ENCODE measurements at regions not wholly inside any gene's neighbourhood (a gene's known extent, or its start where the extent isn't known, plus 50 kb on each side); places are given as distances from the start of the nearest gene placed in this dataset.
A peak's percentile ranks its signal among the peaks of the same experiment; 100 is the strongest.

DNA sequence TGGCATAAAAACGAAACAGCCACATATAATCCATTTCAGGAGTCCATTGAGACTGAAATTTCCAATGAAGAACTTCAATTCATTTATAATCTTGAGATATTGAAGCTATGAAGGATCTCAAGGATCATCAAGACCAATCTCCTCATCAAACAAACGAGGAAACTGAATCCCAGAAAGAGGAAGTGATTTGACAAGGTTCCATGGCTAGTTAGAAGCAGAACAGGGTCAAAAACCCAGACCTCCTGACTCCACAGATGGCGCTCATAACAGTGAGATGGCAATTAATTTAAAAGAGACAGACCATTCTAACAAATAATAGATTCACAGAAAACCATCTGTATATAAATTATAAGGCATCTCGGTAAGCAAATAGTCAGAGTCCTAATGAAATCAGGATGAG, 229.7 kb downstream of the KCTD12 start:
- no peak overlapping the region for H3K27ac ChIP-seq (replicated peaks)
- H3K4me3 ChIP-seq (replicated peaks; ENCODE audit: insufficient read depth, low read length): no peak overlapping the region
- H3K27me3 ChIP-seq (ENCODE audit: insufficient read depth, poor library complexity, severe bottlenecking): no peaks in the 10 kb centered on the region
- TF ChIP-seq, protein P1, sequence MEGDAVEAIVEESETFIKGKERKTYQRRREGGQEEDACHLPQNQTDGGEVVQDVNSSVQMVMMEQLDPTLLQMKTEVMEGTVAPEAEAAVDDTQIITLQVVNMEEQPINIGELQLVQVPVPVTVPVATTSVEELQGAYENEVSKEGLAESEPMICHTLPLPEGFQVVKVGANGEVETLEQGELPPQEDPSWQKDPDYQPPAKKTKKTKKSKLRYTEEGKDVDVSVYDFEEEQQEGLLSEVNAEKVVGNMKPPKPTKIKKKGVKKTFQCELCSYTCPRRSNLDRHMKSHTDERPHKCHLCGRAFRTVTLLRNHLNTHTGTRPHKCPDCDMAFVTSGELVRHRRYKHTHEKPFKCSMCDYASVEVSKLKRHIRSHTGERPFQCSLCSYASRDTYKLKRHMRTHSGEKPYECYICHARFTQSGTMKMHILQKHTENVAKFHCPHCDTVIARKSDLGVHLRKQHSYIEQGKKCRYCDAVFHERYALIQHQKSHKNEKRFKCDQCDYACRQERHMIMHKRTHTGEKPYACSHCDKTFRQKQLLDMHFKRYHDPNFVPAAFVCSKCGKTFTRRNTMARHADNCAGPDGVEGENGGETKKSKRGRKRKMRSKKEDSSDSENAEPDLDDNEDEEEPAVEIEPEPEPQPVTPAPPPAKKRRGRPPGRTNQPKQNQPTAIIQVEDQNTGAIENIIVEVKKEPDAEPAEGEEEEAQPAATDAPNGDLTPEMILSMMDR (IDR thresholded peaks at IDR 0.05; ENCODE audit: insufficient read depth, low read length): no peak
- TF ChIP-seq SPI1 (IDR thresholded peaks at IDR 0.05; ENCODE audit: borderline replicate concordance, low read depth) (peak; percentile 98), POLR2AphosphoS5 (IDR thresholded peaks at IDR 0.05; ENCODE audit: low read depth) (no peak)
- TF ChIP-seq, protein P2, sequence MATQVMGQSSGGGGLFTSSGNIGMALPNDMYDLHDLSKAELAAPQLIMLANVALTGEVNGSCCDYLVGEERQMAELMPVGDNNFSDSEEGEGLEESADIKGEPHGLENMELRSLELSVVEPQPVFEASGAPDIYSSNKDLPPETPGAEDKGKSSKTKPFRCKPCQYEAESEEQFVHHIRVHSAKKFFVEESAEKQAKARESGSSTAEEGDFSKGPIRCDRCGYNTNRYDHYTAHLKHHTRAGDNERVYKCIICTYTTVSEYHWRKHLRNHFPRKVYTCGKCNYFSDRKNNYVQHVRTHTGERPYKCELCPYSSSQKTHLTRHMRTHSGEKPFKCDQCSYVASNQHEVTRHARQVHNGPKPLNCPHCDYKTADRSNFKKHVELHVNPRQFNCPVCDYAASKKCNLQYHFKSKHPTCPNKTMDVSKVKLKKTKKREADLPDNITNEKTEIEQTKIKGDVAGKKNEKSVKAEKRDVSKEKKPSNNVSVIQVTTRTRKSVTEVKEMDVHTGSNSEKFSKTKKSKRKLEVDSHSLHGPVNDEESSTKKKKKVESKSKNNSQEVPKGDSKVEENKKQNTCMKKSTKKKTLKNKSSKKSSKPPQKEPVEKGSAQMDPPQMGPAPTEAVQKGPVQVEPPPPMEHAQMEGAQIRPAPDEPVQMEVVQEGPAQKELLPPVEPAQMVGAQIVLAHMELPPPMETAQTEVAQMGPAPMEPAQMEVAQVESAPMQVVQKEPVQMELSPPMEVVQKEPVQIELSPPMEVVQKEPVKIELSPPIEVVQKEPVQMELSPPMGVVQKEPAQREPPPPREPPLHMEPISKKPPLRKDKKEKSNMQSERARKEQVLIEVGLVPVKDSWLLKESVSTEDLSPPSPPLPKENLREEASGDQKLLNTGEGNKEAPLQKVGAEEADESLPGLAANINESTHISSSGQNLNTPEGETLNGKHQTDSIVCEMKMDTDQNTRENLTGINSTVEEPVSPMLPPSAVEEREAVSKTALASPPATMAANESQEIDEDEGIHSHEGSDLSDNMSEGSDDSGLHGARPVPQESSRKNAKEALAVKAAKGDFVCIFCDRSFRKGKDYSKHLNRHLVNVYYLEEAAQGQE (IDR thresholded peaks at IDR 0.05; ENCODE audit: insufficient replicate concordance, low read depth): no peak
- DNase-seq (ENCODE audit: low read depth in 1 of 2, low spot score in 1 of 2): peak in 1 of 2 experiments; percentile 43

DNA sequence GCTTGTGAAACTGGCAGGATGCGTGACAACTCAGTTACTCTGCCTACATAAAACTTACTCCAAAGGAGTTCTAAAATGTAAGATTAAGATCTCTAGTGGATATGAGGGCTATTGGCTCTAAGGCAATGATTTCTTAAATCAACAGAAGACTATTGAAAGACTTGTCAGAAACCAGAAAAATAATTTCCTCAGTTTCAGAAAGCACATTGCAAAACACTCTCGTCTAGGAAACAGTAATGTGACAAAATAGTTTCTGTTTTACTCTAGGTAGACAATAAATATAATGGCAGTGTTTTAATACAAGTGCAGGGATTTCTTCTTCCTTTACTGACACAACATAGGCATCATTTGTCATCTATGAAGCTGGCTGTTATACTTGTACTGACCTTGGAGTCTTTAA, 230.1 kb downstream of the KCTD12 start:
- TF ChIP-seq, protein P1 (IDR thresholded peaks at IDR 0.05; ENCODE audit: insufficient read depth, low read length): no peak
- TF ChIP-seq SPI1 (IDR thresholded peaks at IDR 0.05; ENCODE audit: borderline replicate concordance, low read depth) (no peak), GABPA (IDR thresholded peaks at IDR 0.05; ENCODE audit: low read depth) (no peak), POLR2AphosphoS5 (IDR thresholded peaks at IDR 0.05; ENCODE audit: low read depth) (no peak)
- TF ChIP-seq, protein P2 (IDR thresholded peaks at IDR 0.05; ENCODE audit: insufficient replicate concordance, low read depth): no peak
- Histone ChIP-seq H3K27ac (replicated peaks) (no peak overlapping the region), H3K27me3 (ENCODE audit: insufficient read depth, poor library complexity, severe bottlenecking) (no peaks in the 10 kb centered on the region), H3K4me3 (replicated peaks; ENCODE audit: insufficient read depth, low read length) (no peak overlapping the region)
- DNase-seq (ENCODE audit: low read depth in 1 of 2, low spot score in 1 of 2): peak in 1 of 2 experiments; percentile 15

DNA sequence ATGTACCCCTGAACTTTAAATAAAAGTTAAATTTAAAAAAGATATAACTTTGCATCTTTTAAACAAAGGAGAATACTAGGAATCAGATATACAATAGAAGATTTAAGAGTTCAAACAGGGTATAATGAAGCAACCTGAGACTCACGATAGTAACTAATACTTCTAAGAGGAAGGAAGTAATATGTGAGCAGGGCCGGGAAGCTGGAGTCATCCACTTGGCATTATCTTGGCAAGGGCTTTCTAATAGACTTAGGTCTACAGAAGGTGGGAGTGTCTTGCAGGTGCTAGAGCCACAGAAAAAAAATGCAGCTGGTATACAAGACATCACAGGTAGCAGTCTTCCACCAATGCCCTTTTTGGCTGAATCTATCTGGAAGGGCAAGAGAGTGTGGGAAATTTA, 231.9 kb downstream of the KCTD12 start:
- TF ChIP-seq SPI1 (IDR thresholded peaks at IDR 0.05; ENCODE audit: borderline replicate concordance, low read depth) (no peak), GABPA (IDR thresholded peaks at IDR 0.05; ENCODE audit: low read depth) (no peak), POLR2AphosphoS5 (IDR thresholded peaks at IDR 0.05; ENCODE audit: low read depth) (no peak)
- TF ChIP-seq, protein P2 (IDR thresholded peaks at IDR 0.05; ENCODE audit: insufficient replicate concordance, low read depth): no peak
- H3K27me3 ChIP-seq (ENCODE audit: insufficient read depth, poor library complexity, severe bottlenecking): no peaks in the 10 kb centered on the region
- no peak overlapping the region for H3K27ac ChIP-seq (replicated peaks)
- no peak for DNase-seq (ENCODE audit: low read depth in 1 of 2, low spot score in 1 of 2)
- H3K4me3 ChIP-seq (replicated peaks; ENCODE audit: insufficient read depth, low read length): no peak overlapping the region
